ENCODE measurements at regions not wholly inside any gene's neighbourhood (a gene's known extent, or its start where the extent isn't known, plus 50 kb on each side); places are given as distances from the start of the nearest gene placed in this dataset.

- H2BK15ac ChIP-seq (ENCODE audit: low read depth, low read length), result no peak overlapping the region
- no peak overlapping the region for H4K5ac ChIP-seq (ENCODE audit: insufficient read length, low read depth, low read length)
- no peak overlapping the region for H3K27ac ChIP-seq (ENCODE audit: insufficient read length, low read depth, low read length)
- no peaks in the 10 kb centered on the region for H3K27me3 ChIP-seq (ENCODE audit: insufficient read depth, low read length)
- no peak overlapping the region for H3K4ac ChIP-seq (ENCODE audit: low read depth, low read length)
- H3K4me1 ChIP-seq (ENCODE audit: insufficient read depth, low read length), result peaks cover 5% of the 10 kb centered on the region; the same call in 1 of the 2 replicates
- Mint-ChIP-seq H3K9me3 (peaks cover 6 to 8% of the 10 kb centered on the region in 2 experiments), H3K27ac (peak overlapping the region in 1 of 3 experiments; percentile 97; a peak in 2 of 7 replicates), H3K36me3 (ENCODE audit: insufficient read depth in 1 of 3, low read depth in 3 of 3) (peaks cover 5 to 7% (median 5%) of the 10 kb centered on the region in 3 experiments; a peak in 5 of 7 replicates), H3K27me3 (ENCODE audit: low read depth) (no peaks in the 10 kb centered on the region), H3K4me3 (no peak overlapping the region), H3K4me1 (peaks cover 16 to 23% of the 10 kb centered on the region in 2 experiments)
- TF ChIP-seq, protein P1, sequence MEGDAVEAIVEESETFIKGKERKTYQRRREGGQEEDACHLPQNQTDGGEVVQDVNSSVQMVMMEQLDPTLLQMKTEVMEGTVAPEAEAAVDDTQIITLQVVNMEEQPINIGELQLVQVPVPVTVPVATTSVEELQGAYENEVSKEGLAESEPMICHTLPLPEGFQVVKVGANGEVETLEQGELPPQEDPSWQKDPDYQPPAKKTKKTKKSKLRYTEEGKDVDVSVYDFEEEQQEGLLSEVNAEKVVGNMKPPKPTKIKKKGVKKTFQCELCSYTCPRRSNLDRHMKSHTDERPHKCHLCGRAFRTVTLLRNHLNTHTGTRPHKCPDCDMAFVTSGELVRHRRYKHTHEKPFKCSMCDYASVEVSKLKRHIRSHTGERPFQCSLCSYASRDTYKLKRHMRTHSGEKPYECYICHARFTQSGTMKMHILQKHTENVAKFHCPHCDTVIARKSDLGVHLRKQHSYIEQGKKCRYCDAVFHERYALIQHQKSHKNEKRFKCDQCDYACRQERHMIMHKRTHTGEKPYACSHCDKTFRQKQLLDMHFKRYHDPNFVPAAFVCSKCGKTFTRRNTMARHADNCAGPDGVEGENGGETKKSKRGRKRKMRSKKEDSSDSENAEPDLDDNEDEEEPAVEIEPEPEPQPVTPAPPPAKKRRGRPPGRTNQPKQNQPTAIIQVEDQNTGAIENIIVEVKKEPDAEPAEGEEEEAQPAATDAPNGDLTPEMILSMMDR (conservative IDR thresholded peaks at IDR 0.05), result no peak
- no peak overlapping the region for H3K56ac ChIP-seq (ENCODE audit: insufficient read length, low read depth, low read length)
- H2BK20ac ChIP-seq (ENCODE audit: low read depth, low read length, poor library complexity, severe bottlenecking), result no peak overlapping the region
- H2AFZ ChIP-seq (ENCODE audit: low read length), result no peak overlapping the region
- DNase-seq, result no peak
- H2BK5ac ChIP-seq (ENCODE audit: insufficient read length, low read length), result no peak overlapping the region
- H3T11ph ChIP-seq (ENCODE audit: low read length), result no peak overlapping the region
- H2AK5ac ChIP-seq (ENCODE audit: insufficient read length, low read length), result no peak overlapping the region
- no peak overlapping the region for H2BK12ac ChIP-seq (ENCODE audit: insufficient read length, low read depth, low read length)
- no peaks in the 10 kb centered on the region for H3K9me3 ChIP-seq (ENCODE audit: control insufficient read depth, low read depth, low read length)
- H3K4me2 ChIP-seq (ENCODE audit: insufficient read depth, insufficient read length, low read length), result no peak overlapping the region
- H3K79me2 ChIP-seq (ENCODE audit: insufficient read depth, low read length), result no peaks in the 10 kb centered on the region
- no peak overlapping the region for H4K8ac ChIP-seq (replicated peaks; ENCODE audit: insufficient read length, low read depth, low read length)
- no peak overlapping the region for H3K23ac ChIP-seq (ENCODE audit: insufficient read length, low read depth, low read length)
- H3K23me2 ChIP-seq (ENCODE audit: insufficient read length, low read depth, low read length, poor library complexity, severe bottlenecking), result no peaks in the 10 kb centered on the region
- no peaks in the 10 kb centered on the region for H3K79me1 ChIP-seq (ENCODE audit: insufficient read depth, low read depth, low read length, poor library complexity, severe bottlenecking)
- no peak overlapping the region for H3K18ac ChIP-seq (ENCODE audit: insufficient read length, low read depth, low read length)
- H3K9ac ChIP-seq (ENCODE audit: extremely low read depth, insufficient read length, low read length), result no peak overlapping the region
- H3K14ac ChIP-seq (ENCODE audit: insufficient read depth, low read length), result no peak overlapping the region
- H2BK120ac ChIP-seq (ENCODE audit: low read depth, low read length, poor library complexity, severe bottlenecking), result no peak overlapping the region
- no peaks in the 10 kb centered on the region for H4K20me1 ChIP-seq (ENCODE audit: control insufficient read depth, insufficient read depth, insufficient read length)
- H4K91ac ChIP-seq (ENCODE audit: insufficient read length, low read depth, low read length), result no peak overlapping the region
- no CpG with 5 or more reads among the region's 2 CpGs for WGBS (ENCODE audit: extremely low coverage, insufficient read length, low lambda C conversion rate)
Measured at GRCh38 chr15:47599806-47600205, 117.5 kb upstream of the SEMA6D start.

Data from H9 (cell line).